ENCODE measurements at regions not wholly inside any gene's neighbourhood (a gene's known extent, or its start where the extent isn't known, plus 50 kb on each side); places are given as distances from the start of the nearest gene placed in this dataset.

- H3K36me3 Mint-ChIP-seq (ENCODE audit: low read depth): no peaks in the 10 kb centered on the region
Measured at GRCh38 chr3:144112437-144112836, 140.8 kb downstream of the DIPK2A start.

GRCh38 chr3:144114767-144115166 lies 143.1 kb downstream of the DIPK2A start:
- H3K4me1 Mint-ChIP-seq (ENCODE audit: low read depth): no peaks in the 10 kb centered on the region
- no peaks in the 10 kb centered on the region for H3K36me3 Mint-ChIP-seq (ENCODE audit: low read depth)
- TF ChIP-seq CTCF (IDR thresholded peaks at IDR 0.05): no peak
- no peak overlapping the region for H3K27ac Mint-ChIP-seq
- no peak for DNase-seq
- H3K27me3 Mint-ChIP-seq (ENCODE audit: insufficient read depth): no peaks in the 10 kb centered on the region
- peaks cover 13% of the 10 kb centered on the region; the same call in 1 of the 2 replicates for H3K9me3 Mint-ChIP-seq
- H3K4me3 Mint-ChIP-seq: no peak overlapping the region

More at GRCh38 chr3:144112437-144112836, 140.8 kb downstream of the DIPK2A start:
- Mint-ChIP-seq H3K4me1 (ENCODE audit: low read depth) (no peaks in the 10 kb centered on the region), H3K27me3 (ENCODE audit: insufficient read depth) (no peaks in the 10 kb centered on the region), H3K4me3 (no peak overlapping the region), H3K27ac (no peak overlapping the region), H3K9me3 (peaks cover 5% of the 10 kb centered on the region; the same call in 1 of the 2 replicates)
- no peak for TF ChIP-seq CTCF (IDR thresholded peaks at IDR 0.05)
- no peak for DNase-seq

GRCh38 chr3:144119633-144120032 lies 148.0 kb downstream of the DIPK2A start:
- peaks cover 21% of the 10 kb centered on the region for H3K9me3 Mint-ChIP-seq
- no peak for DNase-seq
- no peak overlapping the region for H3K27ac Mint-ChIP-seq
- no peak for TF ChIP-seq CTCF (IDR thresholded peaks at IDR 0.05)
- no peak overlapping the region for H3K4me3 Mint-ChIP-seq
- H3K36me3 Mint-ChIP-seq (ENCODE audit: low read depth): no peaks in the 10 kb centered on the region
- H3K4me1 Mint-ChIP-seq (ENCODE audit: low read depth): no peaks in the 10 kb centered on the region
- no peaks in the 10 kb centered on the region for H3K27me3 Mint-ChIP-seq (ENCODE audit: insufficient read depth)

GRCh38 chr3:144121661-144122060 lies 150.0 kb downstream of the DIPK2A start:
- Mint-ChIP-seq H3K27me3 (ENCODE audit: insufficient read depth) (no peaks in the 10 kb centered on the region), H3K4me1 (ENCODE audit: low read depth) (no peaks in the 10 kb centered on the region), H3K27ac (no peak overlapping the region), H3K4me3 (no peak overlapping the region), H3K36me3 (ENCODE audit: low read depth) (no peaks in the 10 kb centered on the region), H3K9me3 (peaks cover 27% of the 10 kb centered on the region)
- DNase-seq: no peak
- no peak for TF ChIP-seq CTCF (IDR thresholded peaks at IDR 0.05)

GRCh38 chr3:144127014-144127413 lies 155.4 kb downstream of the DIPK2A start:
- TF ChIP-seq CTCF (IDR thresholded peaks at IDR 0.05): no peak
- Mint-ChIP-seq H3K4me1 (ENCODE audit: low read depth) (no peaks in the 10 kb centered on the region), H3K9me3 (peaks cover 30% of the 10 kb centered on the region), H3K27me3 (ENCODE audit: insufficient read depth) (no peaks in the 10 kb centered on the region), H3K36me3 (ENCODE audit: low read depth) (no peaks in the 10 kb centered on the region), H3K4me3 (no peak overlapping the region), H3K27ac (no peak overlapping the region)
- DNase-seq: no peak

- Mint-ChIP-seq H3K4me1 (ENCODE audit: low read depth) (no peaks in the 10 kb centered on the region), H3K27ac (no peak overlapping the region), H3K27me3 (ENCODE audit: insufficient read depth) (no peaks in the 10 kb centered on the region), H3K9me3 (peaks cover 33% of the 10 kb centered on the region), H3K36me3 (ENCODE audit: low read depth) (no peaks in the 10 kb centered on the region), H3K4me3 (no peak overlapping the region)
- TF ChIP-seq CTCF (IDR thresholded peaks at IDR 0.05): no peak
- DNase-seq: no peak
Measured at GRCh38 chr3:144127700-144128099, 156.1 kb downstream of the DIPK2A start.
